ENCODE measurements at regions not wholly inside any gene's neighbourhood (a gene's known extent, or its start where the extent isn't known, plus 50 kb on each side); places are given as distances from the start of the nearest gene placed in this dataset.

DNA sequence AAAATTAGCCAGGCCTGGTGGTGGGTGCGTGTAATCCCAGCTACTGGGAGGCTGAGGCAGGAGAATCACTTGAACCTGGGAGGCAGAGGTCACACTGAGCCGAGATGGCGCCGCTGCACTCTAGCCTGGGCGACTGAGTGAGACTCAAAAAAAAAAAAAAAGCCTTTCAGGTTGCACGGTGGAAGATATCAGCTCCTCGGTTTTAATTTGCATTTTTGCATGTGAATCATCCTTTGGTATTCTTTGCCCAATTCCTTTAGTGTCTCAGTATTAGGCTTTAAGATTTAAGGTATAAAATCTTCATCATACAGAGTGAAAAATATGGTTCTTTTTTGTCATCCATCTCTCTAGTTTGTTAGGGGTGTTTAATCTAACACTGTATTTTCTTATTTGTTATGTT, 173.6 kb upstream of the S1PR3 start:
- DNase-seq (ENCODE audit: low read depth, low spot score) (no peak), FAIRE-seq (no peak)
- Histone ChIP-seq H3K9ac (replicated peaks; ENCODE audit: extremely low read depth, insufficient read depth, low read length) (no peak overlapping the region), H3K4me1 (ENCODE audit: control insufficient read depth, extremely low read depth, insufficient read depth, low read length) (no peaks in the 10 kb centered on the region), H3K4me3 (replicated peaks in 1 of 3; ENCODE audit: insufficient read depth in 1 of 3, low read depth in 1 of 3, low read length in 3 of 3) (no peak overlapping the region), H3K9me1 (replicated peaks; ENCODE audit: control insufficient read depth, extremely low read depth, insufficient read depth, low read length) (no peaks in the 10 kb centered on the region), H3K79me2 (ENCODE audit: control insufficient read depth, insufficient read depth, low read length) (no peaks in the 10 kb centered on the region), H3K4me2 (ENCODE audit: insufficient read depth, low read length) (no peak overlapping the region), H3K36me3 (ENCODE audit: control insufficient read depth in 2 of 2, extremely low read depth in 1 of 2, insufficient read depth in 2 of 2, low read length in 2 of 2) (no peaks in the 10 kb centered on the region), H3K9me3 (replicated peaks; ENCODE audit: control insufficient read depth, insufficient read depth, low read length) (no peaks in the 10 kb centered on the region), H2AFZ (ENCODE audit: low read depth, low read length) (no peak overlapping the region), H4K20me1 (replicated peaks; ENCODE audit: control insufficient read depth, extremely low read depth, insufficient read depth, low read length) (no peaks in the 10 kb centered on the region), H3K27ac (ENCODE audit: insufficient read depth, low read depth, low read length) (no peak overlapping the region), H3K27me3 (ENCODE audit: control insufficient read depth in 2 of 2, insufficient read depth in 2 of 2, low read length in 2 of 2) (no peaks in the 10 kb centered on the region)
- intact Hi-C loops (cut with micrococcal nuclease): no loop called here
- dilution Hi-C loops (cut with MboI; ENCODE audit: extremely low pct_ligation_motif_present, low sequenced_read_pairs): no loop called here
- TF ChIP-seq GATA2 (IDR thresholded peaks at IDR 0.05; ENCODE audit: insufficient read depth, insufficient read length, low read depth, low read length): no peak
- TF ChIP-seq, protein P1, sequence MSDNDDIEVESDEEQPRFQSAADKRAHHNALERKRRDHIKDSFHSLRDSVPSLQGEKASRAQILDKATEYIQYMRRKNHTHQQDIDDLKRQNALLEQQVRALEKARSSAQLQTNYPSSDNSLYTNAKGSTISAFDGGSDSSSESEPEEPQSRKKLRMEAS (IDR thresholded peaks at IDR 0.05; ENCODE audit: insufficient read depth, insufficient read length): no peak
- ChIA-PET CTCF (no interaction called here), POLR2A (no interaction called here)
- BruUV-seq (replicated peaks): no TSS peak

DNA sequence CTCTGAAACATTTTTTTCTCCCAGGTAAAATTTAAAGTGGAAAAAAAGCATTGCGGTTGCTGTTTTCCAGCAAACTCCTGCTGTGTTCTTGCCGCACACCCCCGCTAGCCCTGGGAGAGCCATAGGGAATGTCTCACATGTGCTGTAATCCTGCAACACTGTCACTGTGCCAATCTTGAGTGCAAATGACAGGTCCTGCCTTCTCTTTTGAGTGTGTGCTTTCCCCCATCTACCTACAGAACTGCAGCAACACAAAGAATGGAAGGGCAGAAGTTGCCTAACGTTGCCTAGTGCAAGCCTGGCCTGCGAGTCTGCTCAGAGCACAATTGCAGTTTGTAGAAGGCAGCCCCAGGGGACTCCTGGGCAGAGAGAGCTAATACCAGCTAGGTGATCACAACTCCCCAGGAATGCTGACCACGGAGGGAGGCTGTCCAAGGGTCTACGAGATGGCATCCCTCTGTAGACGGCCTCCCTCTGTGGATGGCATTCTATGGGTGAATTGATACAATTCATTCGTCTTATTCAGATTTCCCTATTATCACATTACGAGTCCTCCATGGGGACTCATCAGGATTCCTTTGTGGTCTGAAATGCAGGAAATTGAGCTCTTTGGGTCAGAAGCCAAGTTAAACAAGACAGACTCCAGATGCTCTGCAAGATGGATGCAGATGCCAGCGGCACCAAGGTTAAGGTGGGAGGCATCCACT, 172.6 kb upstream of the S1PR3 start:
- no peak overlapping the region for H3K4me2 ChIP-seq (ENCODE audit: insufficient read depth, low read length)

More for the DNA sequence above, 172.6 kb upstream of the S1PR3 start:
- H3K79me2 ChIP-seq (ENCODE audit: control insufficient read depth, insufficient read depth, low read length): no peaks in the 10 kb centered on the region
- no peak overlapping the region for H3K27ac ChIP-seq (ENCODE audit: insufficient read depth, low read depth, low read length)
- H3K4me3 ChIP-seq (replicated peaks in 1 of 3; ENCODE audit: insufficient read depth in 1 of 3, low read depth in 1 of 3, low read length in 3 of 3): no peak overlapping the region
- POLR2A ChIA-PET: no interaction called here
- no peaks in the 10 kb centered on the region for H3K9me3 ChIP-seq (replicated peaks; ENCODE audit: control insufficient read depth, insufficient read depth, low read length)
- FAIRE-seq: no peak
- H2AFZ ChIP-seq (ENCODE audit: low read depth, low read length): peak overlapping the region; percentile 1
- peak; percentile 36 for DNase-seq (ENCODE audit: low read depth, low spot score)
- CTCF ChIA-PET: interaction anchor here (1.0 to 1.2 kb wide), 2 partner anchors 36 to 182 kb away, joined by 3 to 5 read pairs; no protein-coding TSS in a partner anchor
- no peaks in the 10 kb centered on the region for H3K9me1 ChIP-seq (replicated peaks; ENCODE audit: control insufficient read depth, extremely low read depth, insufficient read depth, low read length)
- no peaks in the 10 kb centered on the region for H3K27me3 ChIP-seq (ENCODE audit: control insufficient read depth in 2 of 2, insufficient read depth in 2 of 2, low read length in 2 of 2)
- intact Hi-C loops (cut with micrococcal nuclease): no loop called here
- dilution Hi-C loops (cut with MboI; ENCODE audit: extremely low pct_ligation_motif_present, low sequenced_read_pairs): no loop called here
- no peaks in the 10 kb centered on the region for H3K36me3 ChIP-seq (ENCODE audit: control insufficient read depth in 2 of 2, extremely low read depth in 1 of 2, insufficient read depth in 2 of 2, low read length in 2 of 2)
- H3K9ac ChIP-seq (replicated peaks; ENCODE audit: extremely low read depth, insufficient read depth, low read length): no peak overlapping the region
- TF ChIP-seq EZH2 (IDR thresholded peaks at IDR 0.05; ENCODE audit: borderline replicate concordance, low read depth, low read length, severe bottlenecking): no peak
- no peak for TF ChIP-seq MYC (IDR thresholded peaks at IDR 0.05; ENCODE audit: low read depth, low read length)
- no peak for TF ChIP-seq FOS (IDR thresholded peaks at IDR 0.05; ENCODE audit: borderline replicate concordance, insufficient read depth, low read length)
- no peak for TF ChIP-seq JUN (IDR thresholded peaks at IDR 0.05; ENCODE audit: borderline replicate concordance, insufficient read depth, insufficient read length, low read depth)
- TF ChIP-seq POLR2AphosphoS5 (IDR thresholded peaks at IDR 0.05; ENCODE audit: insufficient read depth, low read depth, low read length): no peak
- no peak for TF ChIP-seq POLR2A (IDR thresholded peaks at IDR 0.05; ENCODE audit: low read depth, low read length)
- TF ChIP-seq, protein P1 (IDR thresholded peaks at IDR 0.05; ENCODE audit: insufficient read depth, insufficient read length): no peak
- no peaks in the 10 kb centered on the region for H4K20me1 ChIP-seq (replicated peaks; ENCODE audit: control insufficient read depth, extremely low read depth, insufficient read depth, low read length)
- no TSS peak for BruUV-seq (replicated peaks)
- no peaks in the 10 kb centered on the region for H3K4me1 ChIP-seq (ENCODE audit: control insufficient read depth, extremely low read depth, insufficient read depth, low read length)

Data from endothelial cell of umbilical vein (primary cell).